ENCODE measurements at regions not wholly inside any gene's neighbourhood (a gene's known extent, or its start where the extent isn't known, plus 50 kb on each side); places are given as distances from the start of the nearest gene placed in this dataset.

GRCh38 chr18:65946777-65947176 is 196.0 kb downstream of the CDH7 start:
- DNase-seq = no peak
- no peaks in the 10 kb centered on the region for H3K36me3 ChIP-seq
- WGBS, 2 donors = 63 to 80% methylated on average over 3 of the region's 3 CpGs
- H3K27ac ChIP-seq = no peak overlapping the region
- ATAC-seq (ENCODE audit: low FRiP score in 2 of 2) = no peak
- H3K4me3 ChIP-seq = no peak overlapping the region
- H3K27me3 ChIP-seq = no peaks in the 10 kb centered on the region
- TF ChIP-seq EP300 (IDR thresholded peaks at IDR 0.05) (no peak), CTCF (IDR thresholded peaks at IDR 0.05) (no peak), POLR2AphosphoS5 (IDR thresholded peaks at IDR 0.05) (no peak), POLR2A (IDR thresholded peaks at IDR 0.05) (no peak)
- H3K9me3 ChIP-seq = no peaks in the 10 kb centered on the region
- H3K4me1 ChIP-seq = no peaks in the 10 kb centered on the region

GRCh38 chr18:65943268-65943667 is 192.5 kb downstream of the CDH7 start:
- Histone ChIP-seq H3K36me3 (no peaks in the 10 kb centered on the region), H3K27me3 (no peaks in the 10 kb centered on the region), H3K4me1 (no peaks in the 10 kb centered on the region), H3K4me3 (no peak overlapping the region), H3K9me3 (no peaks in the 10 kb centered on the region), H3K27ac (no peak overlapping the region)
- no peak for DNase-seq
- 80 to 81% methylated on average over 3 of the region's 3 CpGs for WGBS, 2 donors
- ATAC-seq (ENCODE audit: low FRiP score in 2 of 2) = no peak
- TF ChIP-seq POLR2A (IDR thresholded peaks at IDR 0.05) (no peak), POLR2AphosphoS5 (IDR thresholded peaks at IDR 0.05) (no peak), CTCF (IDR thresholded peaks at IDR 0.05) (no peak), EP300 (IDR thresholded peaks at IDR 0.05) (no peak)

- DNase-seq (no peak), ATAC-seq (ENCODE audit: low FRiP score in 2 of 2) (no peak)
- Histone ChIP-seq H3K27me3 (no peaks in the 10 kb centered on the region), H3K27ac (no peak overlapping the region), H3K4me3 (no peak overlapping the region), H3K36me3 (no peaks in the 10 kb centered on the region), H3K4me1 (no peaks in the 10 kb centered on the region), H3K9me3 (no peaks in the 10 kb centered on the region)
- 62 to 73% methylated on average over 1 of the region's 1 CpG for WGBS, 2 donors
- TF ChIP-seq EP300 (IDR thresholded peaks at IDR 0.05) (no peak), POLR2AphosphoS5 (IDR thresholded peaks at IDR 0.05) (no peak), CTCF (IDR thresholded peaks at IDR 0.05) (no peak), POLR2A (IDR thresholded peaks at IDR 0.05) (no peak)
Observed at GRCh38 chr18:65942854-65943253, 192.0 kb downstream of the CDH7 start.

- H3K36me3 ChIP-seq = no peaks in the 10 kb centered on the region
- no peaks in the 10 kb centered on the region for H3K9me3 ChIP-seq
- no peak overlapping the region for H3K27ac ChIP-seq
- no peaks in the 10 kb centered on the region for H3K4me1 ChIP-seq
- no peak for DNase-seq
- 28 to 38% methylated on average over 2 of the region's 2 CpGs for WGBS, 2 donors
- no peak for ATAC-seq (ENCODE audit: low FRiP score in 2 of 2)
- H3K27me3 ChIP-seq = no peaks in the 10 kb centered on the region
- TF ChIP-seq POLR2AphosphoS5 (IDR thresholded peaks at IDR 0.05) (no peak), CTCF (IDR thresholded peaks at IDR 0.05) (no peak), EP300 (IDR thresholded peaks at IDR 0.05) (no peak), POLR2A (IDR thresholded peaks at IDR 0.05) (no peak)
- no peak overlapping the region for H3K4me3 ChIP-seq
Observed at GRCh38 chr18:65942104-65942503, 191.3 kb downstream of the CDH7 start.

GRCh38 chr18:65941482-65941881 is 190.7 kb downstream of the CDH7 start:
- TF ChIP-seq POLR2A (IDR thresholded peaks at IDR 0.05) (no peak), EP300 (IDR thresholded peaks at IDR 0.05) (no peak), CTCF (IDR thresholded peaks at IDR 0.05) (no peak), POLR2AphosphoS5 (IDR thresholded peaks at IDR 0.05) (no peak)
- DNase-seq = no peak
- Histone ChIP-seq H3K9me3 (no peaks in the 10 kb centered on the region), H3K4me1 (no peaks in the 10 kb centered on the region), H3K27me3 (no peaks in the 10 kb centered on the region), H3K4me3 (no peak overlapping the region), H3K36me3 (no peaks in the 10 kb centered on the region), H3K27ac (no peak overlapping the region)
- WGBS, 2 donors = 92 to 96% methylated on average over 4 of the region's 4 CpGs
- ATAC-seq (ENCODE audit: low FRiP score in 2 of 2) = no peak
